Ishikawa (cell line): ENCODE measurements at regions not wholly inside any gene's neighbourhood (a gene's known extent, or its start where the extent isn't known, plus 50 kb on each side); places are given as distances from the start of the nearest gene placed in this dataset.

ENCODE experiments used
- CEBPB ChIP-seq: IDR thresholded peaks from 2 replicates; pipeline ENCODE4 v1.6.1; 2012
- CREB1 ChIP-seq: IDR thresholded peaks from 2 replicates; pipeline ENCODE4 v1.6.1; 2012; ENCODE audit warnings: low read depth
- EGR1 ChIP-seq: IDR thresholded peaks from 2 replicates; pipeline ENCODE4 v1.6.1; 2012
- EP300 ChIP-seq: IDR thresholded peaks from 2 replicates; pipeline ENCODE4 v1.6.1; 2012; ENCODE audit warnings: borderline replicate concordance
- FOXM1 ChIP-seq: IDR thresholded peaks from 2 replicates; pipeline ENCODE4 v1.6.1; 2012; ENCODE audit warnings: low read depth, borderline replicate concordance
- MAX ChIP-seq: IDR thresholded peaks from 2 replicates; pipeline ENCODE4 v1.6.1; 2012
- NFIC ChIP-seq: IDR thresholded peaks from 2 replicates; pipeline ENCODE4 v1.6.1; 2012
- RAD21 ChIP-seq: IDR thresholded peaks from 2 replicates; pipeline ENCODE4 v1.6.1; 2012; ENCODE audit warnings: low read depth
- REST ChIP-seq: IDR thresholded peaks from 2 replicates; pipeline ENCODE4 v1.6.1; 2012; ENCODE audit warnings: low read depth, mild to moderate bottlenecking
- TAF1 ChIP-seq: IDR thresholded peaks from 2 replicates; pipeline ENCODE4 v1.6.1; 2012; ENCODE audit warnings: low read depth, mild to moderate bottlenecking
- TCF12 ChIP-seq: IDR thresholded peaks from 2 replicates; pipeline ENCODE4 v1.6.1; 2012; ENCODE audit warnings: low read depth
- TEAD4 ChIP-seq: IDR thresholded peaks from 2 replicates; pipeline ENCODE4 v1.6.1; 2012
- USF1 ChIP-seq: IDR thresholded peaks from 2 replicates; pipeline ENCODE4 v1.6.1; 2012
- YY1 ChIP-seq: IDR thresholded peaks from 2 replicates; pipeline ENCODE4 v1.6.1; 2012; ENCODE audit warnings: low read depth
- ZBTB7A ChIP-seq: IDR thresholded peaks from 2 replicates; pipeline ENCODE4 v1.6.1; 2012; ENCODE audit warnings: low read depth

- TF ChIP-seq TCF12 = no peak
- TF ChIP-seq TAF1 = no peak
- TF ChIP-seq MAX = no peak
- TF ChIP-seq CEBPB = no peak
- no peak for TF ChIP-seq USF1
- no peak for TF ChIP-seq RAD21
- no peak for TF ChIP-seq ZBTB7A
- no peak for TF ChIP-seq YY1
- no peak for TF ChIP-seq CREB1
- no peak for TF ChIP-seq REST
- no peak for TF ChIP-seq NFIC
- no peak for TF ChIP-seq FOXM1
- TF ChIP-seq TEAD4 = no peak
- no peak for TF ChIP-seq EGR1
- TF ChIP-seq EP300 = no peak
Observed at GRCh38 chr2:76251342-76251741, 540.6 kb upstream of the GCFC2 start.

GRCh38 chr2:76247006-76247405, 536.3 kb upstream of the GCFC2 start:
- TF ChIP-seq RAD21 = no peak
- no peak for TF ChIP-seq EGR1
- no peak for TF ChIP-seq TEAD4
- no peak for TF ChIP-seq MAX
- no peak for TF ChIP-seq YY1
- TF ChIP-seq CREB1 = no peak
- no peak for TF ChIP-seq EP300
- TF ChIP-seq ZBTB7A = no peak
- TF ChIP-seq FOXM1 = no peak
- TF ChIP-seq TCF12 = no peak
- no peak for TF ChIP-seq REST
- no peak for TF ChIP-seq TAF1
- TF ChIP-seq CEBPB = no peak
- TF ChIP-seq USF1 = no peak
- no peak for TF ChIP-seq NFIC

- TF ChIP-seq YY1 = no peak
- TF ChIP-seq EGR1 = no peak
- TF ChIP-seq MAX = no peak
- no peak for TF ChIP-seq CREB1
- no peak for TF ChIP-seq REST
- no peak for TF ChIP-seq NFIC
- no peak for TF ChIP-seq TEAD4
- no peak for TF ChIP-seq ZBTB7A
- no peak for TF ChIP-seq TAF1
- TF ChIP-seq CEBPB = no peak
- no peak for TF ChIP-seq USF1
- TF ChIP-seq TCF12 = no peak
Observed at GRCh38 chr2:76211991-76212985, 501.6 kb upstream of the GCFC2 start.
